ENCODE measurements at regions not wholly inside any gene's neighbourhood (a gene's known extent, or its start where the extent isn't known, plus 50 kb on each side); places are given as distances from the start of the nearest gene placed in this dataset.
"Not testable (repeated sequence)": the region's sequence is repeated elsewhere in the genome, so short reads cannot be mapped to it uniquely, and the experiment has no call there.

GRCh38 chr17:20706751-20707373, 127.3 kb downstream of the CDRT15L2 start:
- no peak for TF ChIP-seq CTCF (conservative IDR thresholded peaks at IDR 0.05)
- H3K27ac ChIP-seq, result no peak overlapping the region

GRCh38 chr17:20708821-20709220, 129.3 kb downstream of the CDRT15L2 start:
- not testable (repeated sequence) for H3K27ac ChIP-seq

GRCh38 chr17:20716481-20716880, 137.0 kb downstream of the CDRT15L2 start:
- not testable (repeated sequence) for H3K27ac ChIP-seq

- H3K27ac ChIP-seq, result no peak overlapping the region
- no peak for TF ChIP-seq CTCF (conservative IDR thresholded peaks at IDR 0.05)
These were observed 141.6 kb downstream of the CDRT15L2 start for GRCh38 chr17:20721171-20721570.

- H3K27ac ChIP-seq, result not testable (repeated sequence)
These were observed 144.9 kb downstream of the CDRT15L2 start for GRCh38 chr17:20724391-20724790.

GRCh38 chr17:20727201-20727600, 147.7 kb downstream of the CDRT15L2 start:
- not testable (repeated sequence) for H3K27ac ChIP-seq

GRCh38 chr17:20728181-20728580, 148.7 kb downstream of the CDRT15L2 start:
- no peak overlapping the region for H3K27ac ChIP-seq
- TF ChIP-seq CTCF (conservative IDR thresholded peaks at IDR 0.05), result no peak

- not testable (repeated sequence) for H3K27ac ChIP-seq
These were observed 151.6 kb downstream of the CDRT15L2 start for GRCh38 chr17:20731131-20731530.

- no peak for TF ChIP-seq CTCF (conservative IDR thresholded peaks at IDR 0.05)
- no peak overlapping the region for H3K27ac ChIP-seq
These were observed 154.4 kb downstream of the CDRT15L2 start for GRCh38 chr17:20733923-20734322.

GRCh38 chr17:20735796-20736195, 156.3 kb downstream of the CDRT15L2 start:
- no peak overlapping the region for H3K27ac ChIP-seq
- no peak for TF ChIP-seq CTCF (conservative IDR thresholded peaks at IDR 0.05)

- H3K27ac ChIP-seq, result not testable (repeated sequence)
These were observed 158.1 kb downstream of the CDRT15L2 start for GRCh38 chr17:20737636-20738035.
